GM13976 (cell line): ENCODE measurements at regions not wholly inside any gene's neighbourhood (a gene's known extent, or its start where the extent isn't known, plus 50 kb on each side); places are given as distances from the start of the nearest gene placed in this dataset.

ENCODE experiments used
- DNase-seq: peaks from one replicate; pipeline ENCODE4 v3.0.0; 2012; ENCODE audit warnings: low spot score
- CTCF ChIP-seq: IDR thresholded peaks from 2 replicates; pipeline ENCODE4 v1.5.1; 2012; ENCODE audit warnings: borderline replicate concordance, mild to moderate bottlenecking; ENCODE audit not compliant: insufficient read depth; ENCODE audit errors: extremely low read depth, missing control alignments, control extremely low read depth
- in situ Hi-C: fragments of 300-500 bp; cut with MboI; formaldehyde crosslinking; loops from one replicate; pipeline ENCODE4 v1.12.0; 2022; ENCODE audit warnings: low sequenced_read_pairs, mixed read lengths, inconsistent platforms; ENCODE audit not compliant: unreplicated experiment

GRCh38 chr7:106382129-106382528 is 97.3 kb upstream of the NAMPT start:
- DNase-seq, result no peak
- no peak for TF ChIP-seq CTCF
- in situ Hi-C loops, result no loop called here

- no peak for DNase-seq
- no peak for TF ChIP-seq CTCF
- in situ Hi-C loops, result no loop called here
Observed at GRCh38 chr7:106381252-106381651, 96.5 kb upstream of the NAMPT start.

GRCh38 chr7:106377847-106378361 is 93.1 kb upstream of the NAMPT start:
- no peak for TF ChIP-seq CTCF
- in situ Hi-C loops, result no loop called here
- DNase-seq, result no peak

- in situ Hi-C loops, result no loop called here
- TF ChIP-seq CTCF, result no peak
- DNase-seq, result no peak
Observed at GRCh38 chr7:106376026-106376799, 91.4 kb upstream of the NAMPT start.

GRCh38 chr7:106375499-106375898 is 90.7 kb upstream of the NAMPT start:
- in situ Hi-C loops, result no loop called here
- no peak for TF ChIP-seq CTCF
- DNase-seq, result no peak

GRCh38 chr7:106374437-106374836 is 89.7 kb upstream of the NAMPT start:
- DNase-seq, result no peak
- TF ChIP-seq CTCF, result no peak
- in situ Hi-C loops, result no loop called here
